T-cell (primary cell): ENCODE measurements at regions not wholly inside any gene's neighbourhood (a gene's known extent, or its start where the extent isn't known, plus 50 kb on each side); places are given as distances from the start of the nearest gene placed in this dataset.

Source experiments
- ATAC-seq, 4 experiments: fragments of 200-7000 bp in 3 of 4; fragments of 150-1000 bp in 1 of 4; cut with Tn5 transposase; replicated peaks in 1 of 4; 1 replicate in 3 of 4; 2 replicates in 1 of 4; pipeline ENCODE4 v1.10.0; 2021; ENCODE audit warnings: moderate library complexity in 3 of 4, mild to moderate bottlenecking in 2 of 4, moderate number of reproducible peaks in 1 of 4
- CTCF ChIA-PET, 2 donors: fragments of 300-600 bp; sonication (Branson Sonifier 250); formaldehyde crosslinking; loops; one replicate each; lab custom pipeline; 2022; ENCODE audit warnings: antibody characterized with exemption in 2 of 2; lab: Charles Lee
- POLR2A ChIA-PET, 2 donors: fragments of 300-600 bp; sonication (Branson Sonifier 250); formaldehyde crosslinking; loops; one replicate each; lab custom pipeline; 2022; ENCODE audit warnings: antibody characterized with exemption in 2 of 2; lab: Charles Lee
- DNase-seq, 35 experiments: peaks; one replicate each; pipeline versions ENCODE4 v3.0.0 to v3.0.0-alpha.2; 2013 to 2023
- H3K27ac ChIP-seq: one replicate; pipeline ENCODE4 v1.5.1; 2013; ENCODE audit warnings: low read length
- H3K27me3 ChIP-seq, 2 experiments: replicated peaks in 1 of 2; 1 replicate in 1 of 2; 2 replicates in 1 of 2; pipeline versions ENCODE4 v1.6.1 to v1.7.0; 2013; ENCODE audit warnings: low read length in 1 of 2, mixed read lengths in 1 of 2; ENCODE audit not compliant: control insufficient read depth in 2 of 2, insufficient read depth in 2 of 2; ENCODE audit errors: extremely low read depth in 1 of 2
- H3K36me3 ChIP-seq, 2 donors: 1 replicate in 1 of 2; 2 replicates in 1 of 2; pipeline versions ENCODE4 v1.6.1 to v1.7.0; 2013; ENCODE audit warnings: low read length in 1 of 2; ENCODE audit not compliant: control insufficient read depth in 2 of 2, insufficient read depth in 1 of 2; ENCODE audit errors: extremely low read depth in 1 of 2
- H3K4me1 ChIP-seq, 2 experiments: 1 replicate in 1 of 2; 2 replicates in 1 of 2; pipeline versions ENCODE4 v1.6.1 to v1.7.0; 2013; ENCODE audit warnings: low read length in 2 of 2, mixed read lengths in 1 of 2; ENCODE audit not compliant: insufficient read depth in 2 of 2, control insufficient read depth in 1 of 2; ENCODE audit errors: extremely low read depth in 1 of 2
- H3K4me3 ChIP-seq, 2 donors: 1 replicate in 1 of 2; 2 replicates in 1 of 2; pipeline versions ENCODE4 v1.5.1 to v1.7.0; 2013; ENCODE audit warnings: mild to moderate bottlenecking in 2 of 2, low read length in 1 of 2, moderate library complexity in 1 of 2; ENCODE audit not compliant: control insufficient read depth in 1 of 2; ENCODE audit errors: extremely low read depth in 1 of 2
- H3K9me3 ChIP-seq: 2 replicates; pipeline ENCODE4 v1.7.0; 2013
- H3K27ac Mint-ChIP-seq, 2 donors: one replicate each; pipeline ENCODE4 v1.8.0; 2020 to 2021; ENCODE audit warnings: mild to moderate bottlenecking in 2 of 2, mixed read lengths in 2 of 2
- H3K27me3 Mint-ChIP-seq, 2 donors: one replicate each; pipeline ENCODE4 v1.8.0; 2021 to 2022; ENCODE audit warnings: mixed read lengths in 2 of 2
- H3K36me3 Mint-ChIP-seq: one replicate; pipeline ENCODE4 v1.8.0; 2021; ENCODE audit warnings: mixed read lengths
- H3K4me1 Mint-ChIP-seq, 3 donors: one replicate each; pipeline ENCODE4 v1.8.0; 2020 to 2022; ENCODE audit warnings: mixed read lengths in 3 of 3, mild to moderate bottlenecking in 1 of 3
- H3K4me3 Mint-ChIP-seq, 3 donors: one replicate each; pipeline ENCODE4 v1.8.0; 2020 to 2022; ENCODE audit warnings: mild to moderate bottlenecking in 3 of 3, mixed read lengths in 3 of 3, moderate library complexity in 3 of 3
- H3K9me3 Mint-ChIP-seq, 3 donors: one replicate each; pipeline ENCODE4 v1.8.0; 2020 to 2022; ENCODE audit warnings: mixed read lengths in 3 of 3
- WGBS: methylation state at CpG from one replicate; pipeline ENCODE4 v1.1.5; 2013; ENCODE audit warnings: missing lambda C conversion rate; ENCODE audit not compliant: insufficient coverage; 5-methylcytosine and 5-hydroxymethylcytosine counted together

DNA sequence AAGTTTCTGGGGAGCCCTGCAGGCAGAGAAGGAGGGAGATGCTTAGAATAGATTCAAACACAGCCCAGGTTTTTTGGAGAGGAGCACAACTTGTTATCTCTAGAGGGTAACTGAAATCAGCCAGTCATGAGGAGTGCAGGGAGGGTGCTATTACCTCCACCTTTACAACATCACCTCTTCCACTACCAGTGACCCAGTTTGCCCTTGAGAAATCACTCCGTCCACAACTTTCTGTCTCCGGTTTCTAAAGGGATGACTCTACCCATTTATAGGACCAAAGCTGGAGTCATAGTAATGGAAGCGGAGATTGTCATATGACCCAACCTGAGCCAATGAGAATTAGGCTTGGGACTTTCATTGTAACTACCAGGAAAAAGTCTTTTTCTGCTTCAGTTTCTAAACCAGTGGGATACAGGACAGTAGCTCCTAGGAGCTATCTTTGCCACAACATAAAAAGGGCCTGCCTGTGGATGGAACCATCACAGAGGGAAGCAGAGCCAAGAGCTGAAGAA, 131.2 kb upstream of the SERPIND1 start:
- Mint-ChIP-seq H3K9me3 (peaks cover 0 to 4% (median 3%) of the 10 kb centered on the region in 3 donors), H3K27ac (no peak overlapping the region), H3K36me3 (no peaks in the 10 kb centered on the region), H3K4me1 (no peaks in the 10 kb centered on the region), H3K4me3 (no peak overlapping the region), H3K27me3 (peaks cover 1 to 4% of the 10 kb centered on the region in 2 donors)
- 100% methylated on average over 1 of the region's 3 CpGs for WGBS
- peaks cover 2% of the 10 kb centered on the region for H3K9me3 ChIP-seq
- H3K4me1 ChIP-seq: no peaks in the 10 kb centered on the region
- no peak for ATAC-seq
- H3K27me3 ChIP-seq: peaks cover 0 to 14% of the 10 kb centered on the region in 2 experiments
- POLR2A ChIA-PET: interaction anchor here in 1 of 2 donors (0.7 kb wide), 1 partner anchor 20 kb away, joined by 6 read pairs; no protein-coding TSS in a partner anchor
- H3K27ac ChIP-seq: no peak overlapping the region
- CTCF ChIA-PET: interaction anchor here (0.6 to 0.7 kb wide), 2 partner anchors 13 to 28 kb away, joined by 4 to 5 read pairs; no protein-coding TSS in a partner anchor
- no peak overlapping the region for H3K4me3 ChIP-seq
- no peaks in the 10 kb centered on the region for H3K36me3 ChIP-seq
- DNase-seq: no peak

GRCh38 chr22:20644071-20644642, 129.8 kb upstream of the SERPIND1 start:
- no peak for ATAC-seq
- peaks cover 0 to 1% of the 10 kb centered on the region in 2 donors for H3K27me3 Mint-ChIP-seq
- H3K36me3 Mint-ChIP-seq: no peaks in the 10 kb centered on the region
- no peaks in the 10 kb centered on the region for H3K4me1 Mint-ChIP-seq
- peaks cover 2% of the 10 kb centered on the region for H3K9me3 ChIP-seq
- no peak for DNase-seq
- H3K36me3 ChIP-seq: no peaks in the 10 kb centered on the region
- no peak overlapping the region for H3K27ac ChIP-seq
- H3K4me3 Mint-ChIP-seq: no peak overlapping the region
- WGBS: 100% methylated on average over 2 of the region's 3 CpGs
- CTCF ChIA-PET: no interaction called here
- H3K4me3 ChIP-seq: no peak overlapping the region
- peaks cover 0 to 4% (median 3%) of the 10 kb centered on the region in 3 donors for H3K9me3 Mint-ChIP-seq
- peaks cover 0 to 10% of the 10 kb centered on the region in 2 experiments for H3K27me3 ChIP-seq
- no peaks in the 10 kb centered on the region for H3K4me1 ChIP-seq
- H3K27ac Mint-ChIP-seq: no peak overlapping the region
- POLR2A ChIA-PET: no interaction called here

DNA sequence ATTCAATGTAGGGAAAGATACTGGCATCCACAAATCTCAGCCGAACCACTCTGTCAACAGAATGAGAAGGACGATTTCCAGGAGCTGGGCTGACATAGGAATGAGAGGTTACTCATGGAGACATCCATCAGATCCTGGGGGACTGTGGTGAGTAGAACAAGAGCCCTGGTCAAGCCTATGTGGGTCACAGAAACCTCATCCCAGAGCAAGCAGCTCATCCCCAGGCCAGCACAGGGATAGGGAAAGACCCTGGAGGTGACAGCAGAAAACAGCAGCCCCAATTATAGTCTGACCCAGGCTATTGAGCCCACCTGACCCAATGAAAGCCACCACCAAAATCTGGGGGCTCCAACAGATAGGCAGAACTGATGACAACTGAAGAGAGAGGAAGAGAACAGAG, 128.0 kb upstream of the SERPIND1 start:
- CTCF ChIA-PET: no interaction called here
- Histone ChIP-seq H3K27me3 (peaks cover 0 to 13% of the 10 kb centered on the region in 2 experiments), H3K36me3 (no peaks in the 10 kb centered on the region), H3K4me3 (no peak overlapping the region), H3K9me3 (no peaks in the 10 kb centered on the region), H3K4me1 (no peaks in the 10 kb centered on the region), H3K27ac (no peak overlapping the region)
- Mint-ChIP-seq H3K27ac (no peak overlapping the region), H3K4me1 (no peaks in the 10 kb centered on the region), H3K9me3 (no peaks in the 10 kb centered on the region), H3K27me3 (peaks cover 0 to 1% of the 10 kb centered on the region in 2 donors), H3K36me3 (no peaks in the 10 kb centered on the region), H3K4me3 (no peak overlapping the region)
- no CpG with 5 or more reads among the region's 2 CpGs for WGBS
- DNase-seq (no peak), ATAC-seq (no peak)
- POLR2A ChIA-PET: interaction anchor here in 1 of 2 donors (0.6 kb wide), 1 partner anchor 217 kb away, joined by 4 read pairs; no protein-coding TSS in a partner anchor

GRCh38 chr22:20646415-20646814, 127.5 kb upstream of the SERPIND1 start:
- no peak for ATAC-seq
- peaks cover 0 to 1% of the 10 kb centered on the region in 2 donors for H3K27me3 Mint-ChIP-seq
- CTCF ChIA-PET: no interaction called here

GRCh38 chr22:20646906-20647305, 127.0 kb upstream of the SERPIND1 start:
- H3K27ac Mint-ChIP-seq: no peak overlapping the region
- H3K27ac ChIP-seq: no peak overlapping the region
- no peak overlapping the region for H3K4me3 ChIP-seq
- WGBS: 100% methylated on average over 2 of the region's 3 CpGs
- no peaks in the 10 kb centered on the region for H3K4me1 ChIP-seq
- ATAC-seq (no peak), DNase-seq (no peak)
- no peaks in the 10 kb centered on the region for H3K4me1 Mint-ChIP-seq
- no peaks in the 10 kb centered on the region for H3K9me3 ChIP-seq
- peaks cover 0 to 1% of the 10 kb centered on the region in 2 donors for H3K27me3 Mint-ChIP-seq
- ChIA-PET CTCF (no interaction called here), POLR2A (no interaction called here)
- no peaks in the 10 kb centered on the region for H3K36me3 Mint-ChIP-seq
- no peaks in the 10 kb centered on the region for H3K36me3 ChIP-seq
- H3K9me3 Mint-ChIP-seq: no peaks in the 10 kb centered on the region
- no peak overlapping the region for H3K4me3 Mint-ChIP-seq
- H3K27me3 ChIP-seq: peaks cover 0 to 13% of the 10 kb centered on the region in 2 experiments

More at GRCh38 chr22:20646415-20646814, 127.5 kb upstream of the SERPIND1 start:
- no peak overlapping the region for H3K4me3 ChIP-seq
- H3K4me1 ChIP-seq: no peaks in the 10 kb centered on the region
- no peaks in the 10 kb centered on the region for H3K36me3 Mint-ChIP-seq
- DNase-seq: no peak
- H3K9me3 ChIP-seq: no peaks in the 10 kb centered on the region
- H3K4me1 Mint-ChIP-seq: no peaks in the 10 kb centered on the region
- POLR2A ChIA-PET: interaction anchor here in 1 of 2 donors (0.6 kb wide), 1 partner anchor 217 kb away, joined by 4 read pairs; no protein-coding TSS in a partner anchor
- H3K36me3 ChIP-seq: no peaks in the 10 kb centered on the region
- H3K4me3 Mint-ChIP-seq: no peak overlapping the region
- no peak overlapping the region for H3K27ac ChIP-seq
- H3K27me3 ChIP-seq: peaks cover 0 to 13% of the 10 kb centered on the region in 2 experiments
- WGBS: 92% methylated on average over 2 of the region's 4 CpGs
- no peaks in the 10 kb centered on the region for H3K9me3 Mint-ChIP-seq
- H3K27ac Mint-ChIP-seq: no peak overlapping the region

DNA sequence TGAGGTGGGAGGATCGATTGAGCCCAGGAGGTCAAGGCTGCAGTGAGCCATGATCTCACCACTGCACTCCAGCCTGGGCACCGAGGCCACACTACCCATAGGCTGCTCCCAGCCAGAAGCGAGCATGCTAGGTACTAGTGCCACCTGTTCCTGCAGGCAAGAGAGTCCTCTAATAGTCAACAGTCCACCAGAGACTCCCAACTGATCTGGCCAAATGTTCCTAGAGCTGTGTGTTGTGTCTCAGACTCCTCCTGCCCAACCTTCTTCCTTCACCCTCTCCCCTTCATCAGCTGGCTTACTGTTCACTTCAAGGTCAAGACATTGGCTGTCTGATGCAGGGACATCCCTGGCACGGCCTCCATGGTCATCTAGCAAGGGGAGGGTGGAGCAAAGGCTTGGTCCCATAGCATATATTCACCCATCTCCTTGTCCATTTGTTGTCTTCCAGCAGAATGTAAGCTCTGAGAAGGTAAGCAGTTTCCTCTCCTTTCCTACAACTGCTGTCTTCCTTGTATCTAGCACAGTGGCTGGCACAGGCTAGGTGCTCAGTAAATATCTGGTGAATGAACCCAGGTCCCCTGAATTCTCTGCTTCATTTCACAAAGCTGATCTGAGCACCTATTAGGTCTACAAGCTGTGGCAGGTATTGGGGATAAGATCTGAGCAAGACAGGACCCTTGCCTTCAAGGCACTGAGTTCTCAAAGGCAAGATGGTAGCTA, 126.2 kb upstream of the SERPIND1 start:
- Histone ChIP-seq H3K4me1 (no peaks in the 10 kb centered on the region), H3K9me3 (no peaks in the 10 kb centered on the region), H3K4me3 (no peak overlapping the region), H3K27ac (no peak overlapping the region), H3K36me3 (no peaks in the 10 kb centered on the region), H3K27me3 (peaks cover 0 to 13% of the 10 kb centered on the region in 2 experiments)
- Mint-ChIP-seq H3K36me3 (no peaks in the 10 kb centered on the region), H3K4me1 (no peaks in the 10 kb centered on the region), H3K27ac (no peak overlapping the region), H3K27me3 (no peaks in the 10 kb centered on the region), H3K4me3 (no peak overlapping the region), H3K9me3 (no peaks in the 10 kb centered on the region)
- no peak for ATAC-seq
- no peak for DNase-seq
- ChIA-PET CTCF (no interaction called here), POLR2A (no interaction called here)
- WGBS: 84% methylated on average over 3 of the region's 4 CpGs
